ENCODE measurements at regions not wholly inside any gene's neighbourhood (a gene's known extent, or its start where the extent isn't known, plus 50 kb on each side); places are given as distances from the start of the nearest gene placed in this dataset.

DNA sequence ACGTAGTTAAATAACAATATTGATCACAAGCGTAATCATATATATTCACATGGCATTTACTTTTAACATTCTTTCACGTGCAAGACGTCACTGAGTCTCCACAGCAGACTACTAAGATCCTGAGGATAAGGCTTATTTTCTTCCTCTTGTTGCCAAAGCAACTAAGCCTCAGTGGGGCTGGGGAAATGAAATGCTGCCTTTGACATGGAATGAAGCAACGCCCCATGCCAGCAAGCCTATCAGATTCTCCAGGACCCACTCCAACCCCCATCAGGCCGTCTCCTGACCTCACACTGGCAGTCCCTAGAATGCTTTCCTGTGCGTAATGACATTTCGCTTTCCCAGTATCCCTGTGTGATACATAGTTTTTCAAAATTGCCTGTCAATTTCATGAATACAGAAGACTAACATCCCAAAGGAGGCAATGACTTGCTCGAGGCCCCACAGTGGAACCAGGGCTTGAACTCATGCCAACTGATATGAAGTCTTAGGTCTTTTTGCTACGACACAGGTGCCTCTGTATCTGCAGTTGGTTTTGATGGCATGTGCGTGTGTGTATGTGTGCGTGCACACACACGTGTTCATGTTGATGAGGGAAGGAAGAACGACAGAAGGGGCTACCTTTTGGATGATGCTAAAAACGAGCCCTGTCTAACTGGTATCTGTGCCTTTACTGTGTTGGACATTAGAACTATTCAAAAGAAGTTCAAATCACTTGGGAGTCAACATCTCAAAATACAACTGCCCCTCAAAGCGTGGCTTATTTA lies 239.1 kb downstream of the VRK1 start:
- Histone ChIP-seq H3K27ac (replicated peaks in 1 of 4) (no peak overlapping the region), H3K27me3 (peaks cover 0 to 43% (median 6%) of the 10 kb centered on the region in 4 donors), H3K36me3 (no peaks in the 10 kb centered on the region), H3K9me3 (peaks cover 0 to 20% (median 15%) of the 10 kb centered on the region in 4 donors), H3K4me1 (peaks cover 0 to 10% (median 7%) of the 10 kb centered on the region in 4 donors), H3K4me3 (no peak overlapping the region)
- intact Hi-C loops (cut with DNase I), result no loop called here
- WGBS, result 78% methylated on average over 15 of the region's 16 CpGs
- TF ChIP-seq POLR2AphosphoS5 (IDR thresholded peaks at IDR 0.05) (no peak), POLR2A (IDR thresholded peaks at IDR 0.05; ENCODE audit: low read depth) (no peak), EP300 (IDR thresholded peaks at IDR 0.05) (no peak)
- TF ChIP-seq, protein P1, sequence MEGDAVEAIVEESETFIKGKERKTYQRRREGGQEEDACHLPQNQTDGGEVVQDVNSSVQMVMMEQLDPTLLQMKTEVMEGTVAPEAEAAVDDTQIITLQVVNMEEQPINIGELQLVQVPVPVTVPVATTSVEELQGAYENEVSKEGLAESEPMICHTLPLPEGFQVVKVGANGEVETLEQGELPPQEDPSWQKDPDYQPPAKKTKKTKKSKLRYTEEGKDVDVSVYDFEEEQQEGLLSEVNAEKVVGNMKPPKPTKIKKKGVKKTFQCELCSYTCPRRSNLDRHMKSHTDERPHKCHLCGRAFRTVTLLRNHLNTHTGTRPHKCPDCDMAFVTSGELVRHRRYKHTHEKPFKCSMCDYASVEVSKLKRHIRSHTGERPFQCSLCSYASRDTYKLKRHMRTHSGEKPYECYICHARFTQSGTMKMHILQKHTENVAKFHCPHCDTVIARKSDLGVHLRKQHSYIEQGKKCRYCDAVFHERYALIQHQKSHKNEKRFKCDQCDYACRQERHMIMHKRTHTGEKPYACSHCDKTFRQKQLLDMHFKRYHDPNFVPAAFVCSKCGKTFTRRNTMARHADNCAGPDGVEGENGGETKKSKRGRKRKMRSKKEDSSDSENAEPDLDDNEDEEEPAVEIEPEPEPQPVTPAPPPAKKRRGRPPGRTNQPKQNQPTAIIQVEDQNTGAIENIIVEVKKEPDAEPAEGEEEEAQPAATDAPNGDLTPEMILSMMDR (IDR thresholded peaks at IDR 0.05), result no peak
- no peak for DNase-seq (ENCODE audit: extremely low spot score)

DNA sequence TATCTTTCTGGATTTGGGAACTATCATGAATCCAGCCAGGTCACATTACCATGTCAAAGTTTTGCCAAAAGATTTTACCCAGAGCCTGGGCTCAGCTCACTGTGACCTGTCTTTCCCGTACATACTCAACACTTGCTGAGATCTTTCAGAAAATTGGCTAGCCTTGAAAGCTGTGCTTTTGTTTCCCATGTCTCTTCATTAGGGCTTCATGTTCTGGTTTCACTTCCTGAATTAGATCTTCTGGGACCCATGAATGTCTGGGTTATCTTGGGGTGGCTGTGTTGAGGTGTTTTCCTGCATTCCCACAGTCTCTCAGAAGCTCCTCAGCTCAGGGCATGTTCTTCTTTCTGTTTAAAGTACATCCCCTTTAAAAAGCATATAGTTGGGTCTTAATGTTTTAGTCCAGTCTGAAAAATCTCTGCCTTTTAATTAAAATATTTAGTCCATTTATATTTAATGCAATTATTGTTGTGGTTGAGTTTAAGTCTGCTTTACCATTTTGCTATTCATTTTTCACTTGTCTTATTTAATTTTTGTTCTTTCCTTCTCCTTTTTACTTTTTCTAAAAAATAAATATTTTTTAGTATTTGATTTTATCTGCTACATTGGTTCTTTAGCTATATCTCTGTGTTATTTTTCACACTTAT lies 242.7 kb downstream of the VRK1 start:
- no peak overlapping the region for H3K4me3 ChIP-seq
- no peak overlapping the region for H3K27ac ChIP-seq (replicated peaks in 1 of 4)
- no peaks in the 10 kb centered on the region for H3K36me3 ChIP-seq
- H3K27me3 ChIP-seq, result peaks cover 0 to 22% (median 0%) of the 10 kb centered on the region in 4 donors
- TF ChIP-seq POLR2AphosphoS5 (IDR thresholded peaks at IDR 0.05) (no peak), EP300 (IDR thresholded peaks at IDR 0.05) (no peak), POLR2A (IDR thresholded peaks at IDR 0.05; ENCODE audit: low read depth) (no peak)
- TF ChIP-seq, protein P1 (IDR thresholded peaks at IDR 0.05), result no peak
- WGBS, result 94% methylated on average over 1 of the region's 1 CpG
- intact Hi-C loops (cut with DNase I), result no loop called here
- no peak for DNase-seq (ENCODE audit: extremely low spot score)
- peaks cover 0 to 18% (median 14%) of the 10 kb centered on the region in 4 donors for H3K9me3 ChIP-seq
- H3K4me1 ChIP-seq, result no peaks in the 10 kb centered on the region

DNA sequence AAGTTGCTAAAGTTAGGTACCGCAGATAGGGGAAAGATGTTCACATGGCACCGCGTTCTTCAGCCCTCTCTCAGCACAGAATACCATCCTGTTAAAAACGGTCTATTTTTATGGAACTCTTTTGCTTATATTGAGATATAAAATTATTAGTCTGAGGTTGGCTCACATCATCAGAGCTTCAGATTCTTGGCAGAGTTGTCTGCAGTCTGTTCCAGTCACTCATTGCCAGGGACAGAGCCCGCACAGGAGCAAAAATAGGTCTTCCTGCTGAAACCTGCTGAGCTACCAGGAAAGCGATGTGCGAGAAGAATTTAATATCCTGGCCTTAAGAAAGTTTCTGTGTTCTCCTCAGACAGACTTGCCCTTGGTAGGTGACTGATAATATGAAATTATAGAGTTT lies 249.8 kb downstream of the VRK1 start:
- no peak for DNase-seq (ENCODE audit: extremely low spot score)
- no peak for TF ChIP-seq POLR2A (IDR thresholded peaks at IDR 0.05; ENCODE audit: low read depth)
- TF ChIP-seq, protein P1 (IDR thresholded peaks at IDR 0.05), result no peak
- TF ChIP-seq EP300 (IDR thresholded peaks at IDR 0.05), result no peak
- no peak for TF ChIP-seq POLR2AphosphoS5 (IDR thresholded peaks at IDR 0.05)
- Histone ChIP-seq H3K27me3 (peaks cover 0 to 13% (median 0%) of the 10 kb centered on the region in 4 donors), H3K9me3 (no peaks in the 10 kb centered on the region), H3K27ac (replicated peaks in 1 of 4) (no peak overlapping the region), H3K4me1 (peaks cover 0 to 6% (median 0%) of the 10 kb centered on the region in 4 donors), H3K36me3 (no peaks in the 10 kb centered on the region), H3K4me3 (no peak overlapping the region)
- WGBS, result 67% methylated on average over 7 of the region's 7 CpGs
- intact Hi-C loops (cut with DNase I), result no loop called here

DNA sequence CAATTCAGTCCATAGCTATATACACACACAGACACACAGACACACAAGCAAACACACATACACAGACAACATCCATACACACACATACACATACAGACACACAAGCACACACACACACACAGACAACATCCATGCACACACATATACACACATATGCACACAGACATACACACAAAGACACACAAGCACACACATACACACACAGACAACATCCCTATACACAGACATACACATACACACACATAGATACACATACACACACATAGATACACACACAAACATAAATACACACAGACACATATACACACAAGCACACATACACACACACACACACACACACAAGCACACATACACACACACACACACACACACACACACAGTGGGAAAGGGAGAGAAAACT lies 254.8 kb downstream of the VRK1 start:
- Histone ChIP-seq H3K4me1 (peaks cover 0 to 4% (median 0%) of the 10 kb centered on the region in 4 donors), H3K9me3 (no peaks in the 10 kb centered on the region), H3K36me3 (no peaks in the 10 kb centered on the region), H3K27me3 (peaks cover 0 to 15% (median 0%) of the 10 kb centered on the region in 4 donors), H3K27ac (replicated peaks in 1 of 4) (no peak overlapping the region), H3K4me3 (no peak overlapping the region)
- TF ChIP-seq POLR2AphosphoS5 (IDR thresholded peaks at IDR 0.05) (no peak), POLR2A (IDR thresholded peaks at IDR 0.05; ENCODE audit: low read depth) (no peak), EP300 (IDR thresholded peaks at IDR 0.05) (no peak)
- TF ChIP-seq, protein P1 (IDR thresholded peaks at IDR 0.05), result no peak
- DNase-seq (ENCODE audit: extremely low spot score), result no peak
- intact Hi-C loops (cut with DNase I), result no loop called here
